ENCODE measurements at regions not wholly inside any gene's neighbourhood (a gene's known extent, or its start where the extent isn't known, plus 50 kb on each side); places are given as distances from the start of the nearest gene placed in this dataset.

DNA sequence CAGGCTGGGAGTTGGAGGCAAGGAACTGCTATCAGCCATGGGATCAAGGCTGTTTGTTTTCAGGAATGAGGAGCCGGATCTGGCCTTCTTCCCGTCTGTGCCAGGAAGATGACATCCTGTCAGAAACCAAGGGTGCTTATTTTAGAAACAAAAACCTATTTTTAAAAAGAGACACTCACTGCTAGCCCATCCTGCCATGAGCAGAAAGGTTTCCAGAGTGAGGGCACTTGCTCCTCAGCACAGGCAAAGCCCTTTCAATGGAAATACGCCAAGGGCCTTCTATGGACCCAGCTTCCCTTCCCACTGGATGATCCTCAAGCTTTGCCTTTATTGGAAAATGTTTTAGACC lies 132.6 kb upstream of the FSTL4 start:
- TF ChIP-seq, protein P1, sequence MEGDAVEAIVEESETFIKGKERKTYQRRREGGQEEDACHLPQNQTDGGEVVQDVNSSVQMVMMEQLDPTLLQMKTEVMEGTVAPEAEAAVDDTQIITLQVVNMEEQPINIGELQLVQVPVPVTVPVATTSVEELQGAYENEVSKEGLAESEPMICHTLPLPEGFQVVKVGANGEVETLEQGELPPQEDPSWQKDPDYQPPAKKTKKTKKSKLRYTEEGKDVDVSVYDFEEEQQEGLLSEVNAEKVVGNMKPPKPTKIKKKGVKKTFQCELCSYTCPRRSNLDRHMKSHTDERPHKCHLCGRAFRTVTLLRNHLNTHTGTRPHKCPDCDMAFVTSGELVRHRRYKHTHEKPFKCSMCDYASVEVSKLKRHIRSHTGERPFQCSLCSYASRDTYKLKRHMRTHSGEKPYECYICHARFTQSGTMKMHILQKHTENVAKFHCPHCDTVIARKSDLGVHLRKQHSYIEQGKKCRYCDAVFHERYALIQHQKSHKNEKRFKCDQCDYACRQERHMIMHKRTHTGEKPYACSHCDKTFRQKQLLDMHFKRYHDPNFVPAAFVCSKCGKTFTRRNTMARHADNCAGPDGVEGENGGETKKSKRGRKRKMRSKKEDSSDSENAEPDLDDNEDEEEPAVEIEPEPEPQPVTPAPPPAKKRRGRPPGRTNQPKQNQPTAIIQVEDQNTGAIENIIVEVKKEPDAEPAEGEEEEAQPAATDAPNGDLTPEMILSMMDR (IDR thresholded peaks at IDR 0.05; ENCODE audit: borderline replicate concordance, insufficient read depth, low read depth, low read length), result no peak

DNA sequence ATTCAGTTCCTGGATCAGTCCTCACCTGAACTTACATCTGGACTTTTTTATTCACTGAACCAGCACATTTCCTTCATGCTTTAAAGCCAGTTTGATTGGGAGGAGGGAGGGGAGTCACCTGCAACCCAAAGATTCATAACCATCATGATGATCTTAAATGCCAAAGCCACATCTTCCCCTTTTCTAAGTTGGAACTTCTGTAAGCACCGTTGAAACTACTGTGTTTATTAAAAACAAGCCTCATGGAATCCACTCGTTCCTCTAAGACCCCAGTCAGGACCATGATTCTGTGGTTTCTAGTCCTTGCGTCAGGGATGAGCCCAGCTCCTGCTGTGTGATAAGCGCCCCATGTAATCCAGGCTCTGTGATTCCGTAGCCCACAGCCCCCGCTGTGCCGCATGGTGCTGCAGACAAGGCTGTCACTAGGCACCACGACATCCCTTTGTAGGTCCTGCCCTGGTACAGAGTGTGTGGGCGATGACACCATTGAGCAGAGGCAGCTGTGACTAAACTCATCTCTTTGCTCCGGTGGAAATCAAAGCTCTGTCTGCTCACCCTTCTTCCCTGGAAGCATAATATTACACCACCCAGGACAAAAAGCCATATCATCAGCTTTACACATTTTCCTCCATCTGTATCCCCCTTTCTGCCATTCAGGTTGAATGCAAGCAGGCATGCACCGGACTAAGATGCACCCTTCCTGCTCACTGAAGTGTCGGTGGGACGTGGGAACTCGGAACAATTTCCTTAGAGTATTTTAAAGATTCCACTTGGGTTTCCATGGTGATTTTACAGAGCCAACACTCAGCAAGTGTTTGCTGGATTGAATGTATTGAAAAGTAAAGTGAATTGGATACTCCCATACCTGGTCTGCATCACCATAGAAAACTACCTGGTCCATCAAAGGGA lies 132.0 kb upstream of the FSTL4 start:
- TF ChIP-seq, protein P1 (IDR thresholded peaks at IDR 0.05; ENCODE audit: borderline replicate concordance, insufficient read depth, low read depth, low read length), result no peak

More for the DNA sequence above, 132.6 kb upstream of the FSTL4 start:
- H3K4me3 ChIP-seq (ENCODE audit: low read depth, low read length), result no peak overlapping the region

DNA sequence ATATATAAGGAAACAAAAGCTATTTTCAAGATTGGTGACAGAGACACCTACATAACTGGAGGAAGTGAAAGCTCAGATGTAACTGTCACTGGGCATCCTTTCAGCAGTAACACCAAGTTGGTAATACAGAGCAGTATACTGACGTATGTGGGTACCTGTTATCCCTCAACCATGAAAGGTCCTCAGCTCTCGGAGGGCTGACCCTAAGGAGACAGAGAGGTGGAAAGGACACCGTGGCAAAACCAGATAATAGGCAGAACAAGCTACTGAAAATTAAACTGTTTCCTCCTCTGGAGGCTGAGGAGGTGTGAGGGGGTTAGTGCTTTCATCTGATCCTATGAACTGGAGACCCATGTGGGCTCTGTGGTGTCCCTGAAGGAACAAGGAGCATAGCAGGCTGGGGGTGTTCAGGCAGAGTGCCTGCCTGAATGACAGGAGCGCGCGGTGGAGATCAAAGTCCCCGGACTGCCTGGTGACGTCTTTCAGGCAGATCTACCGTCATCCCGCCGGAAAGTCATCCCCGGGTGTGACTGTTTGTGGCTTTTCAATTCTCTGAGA lies 130.2 kb upstream of the FSTL4 start:
- TF ChIP-seq, protein P1 (IDR thresholded peaks at IDR 0.05; ENCODE audit: borderline replicate concordance, insufficient read depth, low read depth, low read length), result no peak
- no peak overlapping the region for H3K4me3 ChIP-seq (ENCODE audit: low read depth, low read length)

More for the DNA sequence above, 132.0 kb upstream of the FSTL4 start:
- H3K4me3 ChIP-seq (ENCODE audit: low read depth, low read length), result no peak overlapping the region

DNA sequence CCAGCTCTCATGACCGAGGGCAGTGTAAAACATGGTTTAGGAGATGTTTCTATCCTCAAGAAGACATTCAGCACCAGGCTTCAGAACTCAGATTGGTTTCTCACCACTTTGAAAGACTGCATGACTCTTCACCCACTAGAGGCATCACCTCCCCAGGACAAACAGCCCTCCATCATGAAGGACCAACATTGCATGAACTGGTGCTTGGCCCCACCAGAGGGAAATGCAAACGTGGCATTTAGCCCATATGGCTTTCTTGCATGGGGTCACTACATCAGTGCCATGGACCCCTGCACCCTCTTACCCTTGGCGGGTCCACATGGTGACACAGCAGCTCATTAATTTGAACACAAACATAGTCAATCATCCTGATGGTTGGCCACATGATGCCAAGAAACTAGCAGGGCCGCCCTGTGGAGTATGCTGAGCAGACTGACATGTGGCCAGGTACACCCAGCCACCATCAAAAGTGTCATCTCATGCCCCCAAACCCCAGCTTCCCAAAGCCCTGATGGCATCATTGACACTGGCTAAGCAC lies 129.5 kb upstream of the FSTL4 start:
- H3K4me3 ChIP-seq (ENCODE audit: low read depth, low read length), result no peak overlapping the region
- TF ChIP-seq, protein P1 (IDR thresholded peaks at IDR 0.05; ENCODE audit: borderline replicate concordance, insufficient read depth, low read depth, low read length), result no peak

DNA sequence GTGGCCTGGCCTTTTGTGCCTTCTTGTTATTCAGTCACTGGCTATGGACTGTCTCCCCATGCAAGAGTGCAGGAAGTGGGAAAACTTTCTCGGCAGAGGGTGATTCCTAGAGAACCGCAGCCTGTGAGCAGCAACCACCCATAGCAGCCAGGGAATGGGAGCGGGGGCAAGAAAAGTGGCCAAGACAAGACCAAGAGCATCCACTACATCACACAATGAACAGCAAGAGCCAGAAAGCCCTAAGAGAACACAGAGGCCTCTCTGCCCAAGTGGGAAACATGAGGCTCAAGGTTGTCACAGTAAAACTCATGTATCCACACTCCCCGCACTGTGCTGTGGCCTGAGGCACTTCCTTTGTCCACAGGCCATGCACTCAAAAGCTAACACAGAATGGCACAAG lies 129.1 kb upstream of the FSTL4 start:
- TF ChIP-seq, protein P1 (IDR thresholded peaks at IDR 0.05; ENCODE audit: borderline replicate concordance, insufficient read depth, low read depth, low read length), result no peak
- H3K4me3 ChIP-seq (ENCODE audit: low read depth, low read length), result no peak overlapping the region

DNA sequence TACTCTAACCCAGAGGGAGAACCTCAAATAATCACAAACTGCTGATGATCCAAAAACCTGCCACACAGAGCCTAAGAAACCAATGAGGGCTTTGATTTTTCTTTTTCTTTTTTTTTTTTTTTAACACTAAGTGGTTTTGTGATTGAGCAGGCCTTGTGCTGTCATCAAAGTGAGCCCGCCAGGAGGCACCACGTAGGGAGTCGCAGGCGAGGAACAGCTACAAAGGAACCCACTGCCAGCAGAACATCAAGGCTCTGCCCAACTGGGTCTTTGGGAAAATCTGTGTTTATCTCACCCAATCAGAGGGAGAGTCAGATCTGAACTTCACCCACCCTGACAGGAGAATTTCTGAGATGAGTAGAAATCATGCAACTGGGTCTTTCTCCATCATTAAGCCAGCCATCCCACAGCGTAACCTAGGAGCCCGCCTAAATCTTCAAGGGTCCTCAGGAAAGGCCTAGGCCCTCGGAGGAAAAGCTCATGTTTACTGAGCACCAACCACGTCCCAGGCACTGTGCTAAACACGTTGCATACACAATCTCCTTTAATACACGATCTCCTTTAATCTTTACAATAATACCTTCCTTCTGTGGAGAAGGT lies 126.9 kb upstream of the FSTL4 start:
- no peak overlapping the region for H3K4me3 ChIP-seq (ENCODE audit: low read depth, low read length)
- TF ChIP-seq, protein P1 (IDR thresholded peaks at IDR 0.05; ENCODE audit: borderline replicate concordance, insufficient read depth, low read depth, low read length), result no peak

Data from GM12875 (cell line).